DMS 273 (cell line): ENCODE measurements at regions not wholly inside any gene's neighbourhood (a gene's known extent, or its start where the extent isn't known, plus 50 kb on each side); places are given as distances from the start of the nearest gene placed in this dataset.
"Not testable (repeated sequence)": the region's sequence is repeated elsewhere in the genome, so short reads cannot be mapped to it uniquely, and the experiment has no call there.

Source experiments
- DNase-seq: peaks from one replicate; lab custom pipeline; 2025; ENCODE audit not compliant: unreplicated experiment; lab: John Stamatoyannopoulos, UW

- DNase-seq = no peak
Measured at GRCh38 chr2:167602122-167602521, 645.3 kb downstream of the STK39 start.

GRCh38 chr2:167599219-167599618 lies 648.2 kb downstream of the STK39 start:
- DNase-seq = no peak

GRCh38 chr2:167595839-167596471 lies 651.4 kb downstream of the STK39 start:
- DNase-seq = no peak

GRCh38 chr2:167595021-167595420 lies 652.4 kb downstream of the STK39 start:
- no peak for DNase-seq

GRCh38 chr2:167592441-167592840 lies 655.0 kb downstream of the STK39 start:
- no peak for DNase-seq

GRCh38 chr2:167582619-167583018 lies 664.8 kb downstream of the STK39 start:
- peak; percentile 41 for DNase-seq

GRCh38 chr2:167581961-167582574 lies 665.3 kb downstream of the STK39 start:
- DNase-seq = peak; percentile 87

- no peak for DNase-seq
Measured at GRCh38 chr2:167579826-167580225, 667.6 kb downstream of the STK39 start.

GRCh38 chr2:167575276-167575675 lies 672.1 kb downstream of the STK39 start:
- no peak for DNase-seq

- no peak for DNase-seq
Measured at GRCh38 chr2:167572883-167573619, 674.3 kb downstream of the STK39 start.

- DNase-seq = no peak
Measured at GRCh38 chr2:167570370-167570769, 677.0 kb downstream of the STK39 start.

- DNase-seq = not testable (repeated sequence)
Measured at GRCh38 chr2:167563885-167564619, 675.8 kb downstream of the XIRP2 start.

GRCh38 chr2:167558272-167558991 lies 670.2 kb downstream of the XIRP2 start:
- not testable (repeated sequence) for DNase-seq

GRCh38 chr2:167555098-167555720 lies 666.9 kb downstream of the XIRP2 start:
- DNase-seq = no peak

- no peak for DNase-seq
Measured at GRCh38 chr2:167553635-167554034, 665.4 kb downstream of the XIRP2 start.

- no peak for DNase-seq
Measured at GRCh38 chr2:167551416-167551815, 663.1 kb downstream of the XIRP2 start.

GRCh38 chr2:167550448-167550847 lies 662.2 kb downstream of the XIRP2 start:
- peak; percentile 55 for DNase-seq

GRCh38 chr2:167548396-167548795 lies 660.1 kb downstream of the XIRP2 start:
- DNase-seq = no peak

GRCh38 chr2:167544602-167545001 lies 656.3 kb downstream of the XIRP2 start:
- DNase-seq = no peak

- no peak for DNase-seq
Measured at GRCh38 chr2:167543721-167544120, 655.4 kb downstream of the XIRP2 start.
